Right atrium auricular region (tissue), 2 donors: ENCODE measurements at regions not wholly inside any gene's neighbourhood (a gene's known extent, or its start where the extent isn't known, plus 50 kb on each side); places are given as distances from the start of the nearest gene placed in this dataset.
A peak's percentile ranks its signal among the peaks of the same experiment; 100 is the strongest.

Experiments
- DNase-seq: peaks from one replicate; pipeline ENCODE4 v3.0.0-alpha.2; 2019; ENCODE audit warnings: low spot score
- H3K27ac ChIP-seq, 2 donors: fragments of 200-600 bp; sonication (generic); 1 replicate in 1 of 2; 2 replicates in 1 of 2; pipeline ENCODE4 v1.5.1; 2016 to 2019
- H3K27me3 ChIP-seq, 2 donors: fragments of 200-600 bp; sonication (generic); one replicate each; pipeline versions ENCODE4 v1.5.1 to v1.6.0; 2017 to 2019
- H3K36me3 ChIP-seq: fragments of 200-600 bp; sonication (generic); one replicate; pipeline ENCODE4 v1.5.1; 2016
- H3K4me1 ChIP-seq, 2 donors: fragments of 200-600 bp; sonication (generic); one replicate each; pipeline versions ENCODE4 v1.5.1 to v1.6.0; 2017 to 2019
- H3K4me3 ChIP-seq, 2 donors: fragments of 200-600 bp; sonication (generic); 1 replicate in 1 of 2; 2 replicates in 1 of 2; pipeline ENCODE4 v1.5.1; 2017 to 2019; ENCODE audit warnings: mild to moderate bottlenecking in 1 of 2, moderate library complexity in 1 of 2
- H3K9me3 ChIP-seq, 2 donors: fragments of 200-600 bp; sonication (generic); one replicate each; pipeline ENCODE4 v1.5.1; 2019
- CTCF ChIP-seq, 2 donors: fragments of 200-600 bp; sonication (generic); IDR thresholded peaks; one replicate each; pipeline ENCODE4 v1.5.1; 2019; ENCODE audit warnings: antibody characterized with exemption in 2 of 2

GRCh38 chr5:125583321-125584139 is 837.1 kb upstream of the ZNF608 start:
- DNase-seq: no peak
- Histone ChIP-seq H3K9me3 (no peaks in the 10 kb centered on the region), H3K27ac (peak overlapping the region; percentile 29 to 53), H3K36me3 (no peaks in the 10 kb centered on the region), H3K4me3 (no peak overlapping the region), H3K4me1 (peaks cover 0 to 32% of the 10 kb centered on the region in 2 donors), H3K27me3 (no peaks in the 10 kb centered on the region)
- no peak for TF ChIP-seq CTCF (IDR thresholded peaks at IDR 0.05)

GRCh38 chr5:125584140-125584520 is 837.7 kb upstream of the ZNF608 start:
- H3K9me3 ChIP-seq: no peaks in the 10 kb centered on the region
- DNase-seq: no peak
- no peaks in the 10 kb centered on the region for H3K36me3 ChIP-seq
- peaks cover 0 to 32% of the 10 kb centered on the region in 2 donors for H3K4me1 ChIP-seq
- no peak for TF ChIP-seq CTCF (IDR thresholded peaks at IDR 0.05)
- H3K27ac ChIP-seq: peak overlapping the region; percentile 29 to 53
- no peak overlapping the region for H3K4me3 ChIP-seq
- no peaks in the 10 kb centered on the region for H3K27me3 ChIP-seq

GRCh38 chr5:125587631-125588030 is 835.6 kb upstream of the GRAMD2B start:
- TF ChIP-seq CTCF (IDR thresholded peaks at IDR 0.05): no peak

GRCh38 chr5:125592856-125593255 is 830.4 kb upstream of the GRAMD2B start:
- H3K4me1 ChIP-seq: peaks cover 0 to 12% of the 10 kb centered on the region in 2 donors
- H3K36me3 ChIP-seq: no peaks in the 10 kb centered on the region
- no peak for DNase-seq
- H3K4me3 ChIP-seq: no peak overlapping the region
- no peaks in the 10 kb centered on the region for H3K27me3 ChIP-seq
- no peaks in the 10 kb centered on the region for H3K9me3 ChIP-seq
- no peak for TF ChIP-seq CTCF (IDR thresholded peaks at IDR 0.05)
- H3K27ac ChIP-seq: no peak overlapping the region

More at GRCh38 chr5:125587631-125588030, 835.6 kb upstream of the GRAMD2B start:
- Histone ChIP-seq H3K4me1 (peaks cover 0 to 20% of the 10 kb centered on the region in 2 donors), H3K9me3 (no peaks in the 10 kb centered on the region), H3K36me3 (no peaks in the 10 kb centered on the region), H3K27me3 (no peaks in the 10 kb centered on the region), H3K27ac (no peak overlapping the region), H3K4me3 (no peak overlapping the region)
- no peak for DNase-seq

GRCh38 chr5:125595095-125595494 is 828.1 kb upstream of the GRAMD2B start:
- no peaks in the 10 kb centered on the region for H3K36me3 ChIP-seq
- no peaks in the 10 kb centered on the region for H3K27me3 ChIP-seq
- peaks cover 0 to 12% of the 10 kb centered on the region in 2 donors for H3K4me1 ChIP-seq
- H3K9me3 ChIP-seq: no peaks in the 10 kb centered on the region
- DNase-seq: peak; percentile 70
- TF ChIP-seq CTCF (IDR thresholded peaks at IDR 0.05): no peak
- H3K27ac ChIP-seq: peak overlapping the region in 1 of 2 donors; percentile 46
- H3K4me3 ChIP-seq: no peak overlapping the region
